Caco-2 (cell line): ENCODE measurements at regions not wholly inside any gene's neighbourhood (a gene's known extent, or its start where the extent isn't known, plus 50 kb on each side); places are given as distances from the start of the nearest gene placed in this dataset.

Experiments
- BruUV-seq: library from RNA; stranded (reverse); fragments of 400-500 nt; replicated peaks from 2 replicates; lab custom pipeline; 2021; lab: Mats Ljungman, UMichigan
- CTCF ChIA-PET: fragments of 300-600 bp; sonication (Branson Sonifier 250); formaldehyde crosslinking; loops from one replicate; lab custom pipeline; 2022; ENCODE audit warnings: antibody characterized with exemption; lab: Charles Lee
- POLR2A ChIA-PET: fragments of 300-600 bp; sonication (Branson Sonifier 250); formaldehyde crosslinking; loops from one replicate; lab custom pipeline; 2022; ENCODE audit warnings: antibody characterized with exemption; lab: Charles Lee
- DNase-seq, 2 experiments: peaks; one replicate each; pipeline versions ENCODE4 v3.0.0 to v3.0.0-alpha.2; 2020 to 2022
- H3K27me3 ChIP-seq: replicated peaks from 2 replicates; pipeline ENCODE4 v1.6.0; 2011; ENCODE audit warnings: low read length; ENCODE audit not compliant: control insufficient read depth, insufficient read depth
- H3K36me3 ChIP-seq: 2 replicates; pipeline ENCODE4 v1.5.1; 2011; ENCODE audit warnings: low read length; ENCODE audit not compliant: control insufficient read depth, insufficient read depth
- H3K4me1 ChIP-seq: fragments of 250-450 bp; sonication (Bioruptor Pico); 2 replicates; pipeline ENCODE4 v1.5.1; 2020; ENCODE audit warnings: mild to moderate bottlenecking
- H3K4me3 ChIP-seq: 2 replicates; pipeline ENCODE4 v1.5.1; 2011; ENCODE audit warnings: low read depth, mild to moderate bottlenecking, control low read depth, low read length
- H3K9me3 ChIP-seq: fragments of 250-450 bp; sonication (Bioruptor Pico); 2 replicates; pipeline ENCODE4 v1.5.1; 2020; ENCODE audit warnings: mild to moderate bottlenecking, moderate library complexity
- H3K27ac Mint-ChIP-seq: one replicate; pipeline ENCODE4 v1.8.0; 2022; ENCODE audit warnings: mixed read lengths; ENCODE audit not compliant: unreplicated experiment
- H3K27me3 Mint-ChIP-seq: one replicate; pipeline ENCODE4 v1.8.0; 2022; ENCODE audit warnings: mixed read lengths; ENCODE audit not compliant: insufficient read depth, unreplicated experiment
- H3K36me3 Mint-ChIP-seq: one replicate; pipeline ENCODE4 v1.8.0; 2022; ENCODE audit warnings: mild to moderate bottlenecking, mixed read lengths; ENCODE audit not compliant: insufficient read depth, unreplicated experiment
- H3K4me1 Mint-ChIP-seq: one replicate; pipeline ENCODE4 v1.8.0; 2022; ENCODE audit warnings: low read depth, mixed read lengths; ENCODE audit not compliant: unreplicated experiment
- H3K4me3 Mint-ChIP-seq: one replicate; pipeline ENCODE4 v1.8.0; 2022; ENCODE audit warnings: mild to moderate bottlenecking, moderate library complexity, mixed read lengths; ENCODE audit not compliant: unreplicated experiment
- H3K9me3 Mint-ChIP-seq: one replicate; pipeline ENCODE4 v1.8.0; 2022; ENCODE audit warnings: mixed read lengths; ENCODE audit not compliant: unreplicated experiment
- CTCF ChIP-seq, 2 experiments: fragments of 200-600 bp in 1 of 2; IDR thresholded peaks; 1 replicate in 1 of 2; 2 replicates in 1 of 2; pipeline versions ENCODE4 v1.5.1 to v1.8.0; 2011 to 2022; ENCODE audit warnings: antibody characterized with exemption in 1 of 2, control low read depth in 1 of 2, inconsistent platforms in 1 of 2, low read depth in 1 of 2, low read length in 1 of 2, mild to moderate bottlenecking in 1 of 2, moderate library complexity in 1 of 2; ENCODE audit not compliant: insufficient read depth in 1 of 2, severe bottlenecking in 1 of 2, unreplicated experiment in 1 of 2
- intact Hi-C: fragments of 100-400 bp; cut with micrococcal nuclease; formaldehyde crosslinking; loops from one replicate; pipeline ENCODE4 v1.10.0; 2022; ENCODE audit not compliant: unreplicated experiment

GRCh38 chr16:73190256-73190655, 142.3 kb upstream of the ZFHX3 start:
- intact Hi-C loops = no loop called here
- no peak for DNase-seq
- no peak for TF ChIP-seq CTCF (IDR thresholded peaks at IDR 0.05; ENCODE audit: insufficient read depth in 1 of 2, low read depth in 1 of 2, low read length in 1 of 2, severe bottlenecking in 1 of 2, unreplicated experiment in 1 of 2)
- Mint-ChIP-seq H3K4me1 (no peaks in the 10 kb centered on the region), H3K27me3 (peaks cover 3% of the 10 kb centered on the region), H3K9me3 (no peaks in the 10 kb centered on the region), H3K4me3 (no peak overlapping the region), H3K27ac (no peak overlapping the region), H3K36me3 (no peaks in the 10 kb centered on the region)
- H3K4me1 ChIP-seq = 0 out of 2 replicates have a peak, but pooled peaks cover 3% of the 10 kb centered on the region
- no peaks in the 10 kb centered on the region for H3K36me3 ChIP-seq
- H3K9me3 ChIP-seq = 0 out of 2 replicates have a peak, but pooled peaks cover 2% of the 10 kb centered on the region
- POLR2A ChIA-PET = no interaction called here
- no peak overlapping the region for H3K4me3 ChIP-seq
- CTCF ChIA-PET = no interaction called here
- BruUV-seq = no TSS peak
- H3K27me3 ChIP-seq = no peaks in the 10 kb centered on the region; the same call in 1 of the 2 replicates

- CTCF ChIA-PET = interaction anchor here (0.6 kb wide), 1 partner anchor 12 kb away, joined by 5 read pairs; no protein-coding TSS in a partner anchor
- Histone ChIP-seq H3K4me3 (no peak overlapping the region), H3K36me3 (no peaks in the 10 kb centered on the region), H3K27me3 (no peaks in the 10 kb centered on the region; the same call in 1 of the 2 replicates), H3K9me3 (0 out of 2 replicates have a peak, but pooled peaks cover 2% of the 10 kb centered on the region), H3K4me1 (0 out of 2 replicates have a peak, but pooled peaks cover 3% of the 10 kb centered on the region)
- Mint-ChIP-seq H3K27ac (no peak overlapping the region), H3K4me3 (no peak overlapping the region), H3K4me1 (no peaks in the 10 kb centered on the region), H3K27me3 (peaks cover 3% of the 10 kb centered on the region), H3K36me3 (no peaks in the 10 kb centered on the region), H3K9me3 (no peaks in the 10 kb centered on the region)
- TF ChIP-seq CTCF (IDR thresholded peaks at IDR 0.05; ENCODE audit: insufficient read depth in 1 of 2, low read depth in 1 of 2, low read length in 1 of 2, severe bottlenecking in 1 of 2, unreplicated experiment in 1 of 2) = no peak
- BruUV-seq = no TSS peak
- DNase-seq = no peak
- POLR2A ChIA-PET = no interaction called here
- intact Hi-C loops = no loop called here
Measured at GRCh38 chr16:73189136-73189535, 141.2 kb upstream of the ZFHX3 start.

- no peak overlapping the region for H3K27ac Mint-ChIP-seq
- H3K9me3 Mint-ChIP-seq = no peaks in the 10 kb centered on the region
- Histone ChIP-seq H3K27me3 (no peaks in the 10 kb centered on the region; the same call in 1 of the 2 replicates), H3K4me3 (no peak overlapping the region), H3K4me1 (0 out of 2 replicates have a peak, but pooled peaks cover 3% of the 10 kb centered on the region), H3K9me3 (0 out of 2 replicates have a peak, but pooled peaks cover 2% of the 10 kb centered on the region), H3K36me3 (no peaks in the 10 kb centered on the region)
- POLR2A ChIA-PET = no interaction called here
- no peak for TF ChIP-seq CTCF (IDR thresholded peaks at IDR 0.05; ENCODE audit: insufficient read depth in 1 of 2, low read depth in 1 of 2, low read length in 1 of 2, severe bottlenecking in 1 of 2, unreplicated experiment in 1 of 2)
- intact Hi-C loops = no loop called here
- no peak overlapping the region for H3K4me3 Mint-ChIP-seq
- BruUV-seq = no TSS peak
- CTCF ChIA-PET = interaction anchor here (0.5 kb wide), 1 partner anchor 11 kb away, joined by 3 read pairs; no protein-coding TSS in a partner anchor
- H3K36me3 Mint-ChIP-seq = no peaks in the 10 kb centered on the region
- H3K27me3 Mint-ChIP-seq = peaks cover 3% of the 10 kb centered on the region
- no peaks in the 10 kb centered on the region for H3K4me1 Mint-ChIP-seq
- DNase-seq = no peak
Measured at GRCh38 chr16:73186752-73187601, 139.0 kb upstream of the ZFHX3 start.
